AG10803 (cell line): ENCODE measurements at regions not wholly inside any gene's neighbourhood (a gene's known extent, or its start where the extent isn't known, plus 50 kb on each side); places are given as distances from the start of the nearest gene placed in this dataset.

Experiments used
- DNase-seq: peaks from one replicate; pipeline ENCODE4 v3.0.0; 2010; ENCODE audit warnings: low read depth
- H3K4me3 ChIP-seq: 2 replicates; pipeline ENCODE4 v1.5.1; 2011; ENCODE audit warnings: mild to moderate bottlenecking, low read length, control low read depth
- CTCF ChIP-seq: conservative IDR thresholded peaks from 2 replicates; pipeline ENCODE4 v1.5.1; 2011; ENCODE audit warnings: mild to moderate bottlenecking, low read length, control low read depth, inconsistent platforms

- no peak for DNase-seq
- no peak overlapping the region for H3K4me3 ChIP-seq
- no peak for TF ChIP-seq CTCF
Measured at GRCh38 chr3:35849496-35849895, 210.2 kb downstream of the ARPP21 start.

DNA sequence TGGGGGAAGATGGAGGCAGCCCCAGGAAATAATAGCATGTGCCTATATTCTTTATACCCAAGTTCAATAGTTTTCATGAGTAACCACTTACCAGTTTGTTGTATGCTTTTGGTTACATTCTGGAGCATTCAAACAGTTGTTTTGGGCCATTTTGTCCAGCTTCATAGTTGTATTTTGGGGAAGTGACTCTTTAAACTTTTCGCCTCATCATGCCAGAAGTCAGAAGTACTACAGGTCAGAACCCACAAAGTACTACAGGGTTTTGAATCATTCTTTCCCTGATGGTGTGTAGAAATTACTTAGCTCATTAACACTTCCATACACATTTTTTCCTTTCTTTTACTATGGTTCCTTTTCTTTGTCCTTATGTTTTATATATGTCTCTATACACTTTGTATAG, 210.6 kb downstream of the ARPP21 start:
- no peak for TF ChIP-seq CTCF

DNA sequence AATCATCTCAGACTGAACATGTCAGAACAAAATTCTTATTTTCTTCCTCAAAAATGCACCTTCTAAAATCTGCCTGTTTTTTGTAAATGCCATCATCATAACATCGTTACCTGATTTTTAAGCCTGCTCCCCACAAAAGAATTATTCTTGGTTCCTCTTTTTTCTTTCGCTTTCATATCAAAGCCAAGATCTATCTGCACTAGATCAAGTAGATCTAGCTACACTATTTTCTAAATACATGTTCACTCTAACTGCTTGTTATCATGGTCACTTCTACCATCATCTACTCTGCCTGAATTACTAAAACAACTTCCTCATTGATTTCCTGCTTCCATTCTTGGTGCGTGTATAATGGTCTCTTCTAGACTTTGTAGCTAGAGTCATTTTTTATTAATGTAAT, 217.7 kb downstream of the ARPP21 start:
- TF ChIP-seq CTCF, result no peak
- no peak overlapping the region for H3K4me3 ChIP-seq
- DNase-seq, result no peak

More for the DNA sequence above, 210.6 kb downstream of the ARPP21 start:
- DNase-seq, result no peak
- no peak overlapping the region for H3K4me3 ChIP-seq

GRCh38 chr3:35862057-35862456, 222.7 kb downstream of the ARPP21 start:
- H3K4me3 ChIP-seq, result no peak overlapping the region
- TF ChIP-seq CTCF, result no peak
- no peak for DNase-seq

- TF ChIP-seq CTCF, result no peak
- DNase-seq, result no peak
- no peak overlapping the region for H3K4me3 ChIP-seq
Measured at GRCh38 chr3:35864871-35865270, 225.5 kb downstream of the ARPP21 start.

- DNase-seq, result no peak
- no peak for TF ChIP-seq CTCF
Measured at GRCh38 chr3:35867791-35868190, 228.5 kb downstream of the ARPP21 start.

GRCh38 chr3:35871009-35871408, 231.7 kb downstream of the ARPP21 start:
- H3K4me3 ChIP-seq, result no peak overlapping the region
- no peak for TF ChIP-seq CTCF
- DNase-seq, result no peak

More at GRCh38 chr3:35867791-35868190, 228.5 kb downstream of the ARPP21 start:
- no peak overlapping the region for H3K4me3 ChIP-seq
